Hippocampal formation (tissue), 2 donors: ENCODE measurements at regions not wholly inside any gene's neighbourhood (a gene's known extent, or its start where the extent isn't known, plus 50 kb on each side); places are given as distances from the start of the nearest gene placed in this dataset.
"Not testable (repeated sequence)": the region's sequence is repeated elsewhere in the genome, so short reads cannot be mapped to it uniquely, and the experiment has no call there.

Experiments used
- DNase-seq, 2 donors: peaks; one replicate each; lab custom pipeline; 2025; lab: John Stamatoyannopoulos, UW

- DNase-seq: no peak
Measured at GRCh38 chr4:131302108-131302507, 1847.0 kb upstream of the PCDH10 start.

- DNase-seq: no peak
Measured at GRCh38 chr4:131304686-131305085, 1844.4 kb upstream of the PCDH10 start.

- no peak for DNase-seq
Measured at GRCh38 chr4:131309628-131310027, 1839.5 kb upstream of the PCDH10 start.

- no peak for DNase-seq
Measured at GRCh38 chr4:131316086-131316485, 1833.0 kb upstream of the PCDH10 start.

- no peak for DNase-seq
Measured at GRCh38 chr4:131337936-131338335, 1811.2 kb upstream of the PCDH10 start.

GRCh38 chr4:131339137-131339536 is 1810.0 kb upstream of the PCDH10 start:
- no peak for DNase-seq

GRCh38 chr4:131344761-131345160 is 1804.3 kb upstream of the PCDH10 start:
- DNase-seq: no peak

- DNase-seq: no peak
Measured at GRCh38 chr4:131347816-131348215, 1801.3 kb upstream of the PCDH10 start.

GRCh38 chr4:131348263-131348662 is 1800.8 kb upstream of the PCDH10 start:
- DNase-seq: no peak

GRCh38 chr4:131352371-131352770 is 1796.7 kb upstream of the PCDH10 start:
- DNase-seq: not testable (repeated sequence)

GRCh38 chr4:131366714-131367113 is 1782.4 kb upstream of the PCDH10 start:
- no peak for DNase-seq

GRCh38 chr4:131367441-131367840 is 1781.7 kb upstream of the PCDH10 start:
- DNase-seq: no peak

- no peak for DNase-seq
Measured at GRCh38 chr4:131370846-131371245, 1778.2 kb upstream of the PCDH10 start.

- DNase-seq: no peak
Measured at GRCh38 chr4:131381055-131381454, 1768.0 kb upstream of the PCDH10 start.

GRCh38 chr4:131382839-131383238 is 1766.3 kb upstream of the PCDH10 start:
- DNase-seq: no peak

GRCh38 chr4:131388277-131388676 is 1760.8 kb upstream of the PCDH10 start:
- no peak for DNase-seq

GRCh38 chr4:131408102-131408501 is 1741.0 kb upstream of the PCDH10 start:
- no peak for DNase-seq

GRCh38 chr4:131411393-131411792 is 1737.7 kb upstream of the PCDH10 start:
- DNase-seq: no peak

- no peak for DNase-seq
Measured at GRCh38 chr4:131419147-131419546, 1729.9 kb upstream of the PCDH10 start.

- DNase-seq: no peak
Measured at GRCh38 chr4:131426023-131426758, 1722.9 kb upstream of the PCDH10 start.

- no peak for DNase-seq
Measured at GRCh38 chr4:131427000-131427399, 1722.1 kb upstream of the PCDH10 start.

- DNase-seq: no peak
Measured at GRCh38 chr4:131430302-131430701, 1718.8 kb upstream of the PCDH10 start.

- no peak for DNase-seq
Measured at GRCh38 chr4:131441004-131441688, 1707.9 kb upstream of the PCDH10 start.

GRCh38 chr4:131447883-131448282 is 1701.2 kb upstream of the PCDH10 start:
- no peak for DNase-seq
